ENCODE measurements at regions not wholly inside any gene's neighbourhood (a gene's known extent, or its start where the extent isn't known, plus 50 kb on each side); places are given as distances from the start of the nearest gene placed in this dataset.

DNA sequence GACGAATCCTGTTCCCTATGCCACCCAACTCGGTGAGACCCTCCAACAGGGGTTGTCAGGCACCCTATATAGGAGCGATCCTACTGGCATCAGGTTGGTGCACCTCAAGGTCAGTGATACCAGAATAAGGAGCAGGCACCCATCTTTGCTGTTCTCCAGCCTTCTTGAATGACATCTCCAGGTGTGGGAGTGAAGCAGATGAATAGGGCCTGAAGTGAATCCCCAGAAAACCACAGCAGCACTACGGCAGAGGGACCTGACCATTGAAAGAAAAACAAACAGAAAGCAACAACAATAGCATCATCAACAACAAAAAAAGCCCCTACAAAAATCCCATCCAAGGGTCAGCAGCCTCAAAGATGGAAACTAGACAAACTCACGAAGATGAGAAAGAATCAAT lies 445.2 kb upstream of the ATP2B1 start:
- H2AFZ ChIP-seq (ENCODE audit: low read depth, low read length), result no peak overlapping the region
- intact Hi-C loops (cut with micrococcal nuclease) (no loop called here), dilution Hi-C loops (cut with MboI; ENCODE audit: extremely low pct_ligation_motif_present, low sequenced_read_pairs) (no loop called here)
- TF ChIP-seq JUN (IDR thresholded peaks at IDR 0.05; ENCODE audit: borderline replicate concordance, insufficient read depth, insufficient read length, low read depth), result no peak
- no peak for TF ChIP-seq POLR2A (IDR thresholded peaks at IDR 0.05; ENCODE audit: low read depth, low read length)
- TF ChIP-seq FOS (IDR thresholded peaks at IDR 0.05; ENCODE audit: borderline replicate concordance, insufficient read depth, low read length), result no peak
- no peak for TF ChIP-seq MYC (IDR thresholded peaks at IDR 0.05; ENCODE audit: low read depth, low read length)
- no peaks in the 10 kb centered on the region for H4K20me1 ChIP-seq (replicated peaks; ENCODE audit: control insufficient read depth, extremely low read depth, insufficient read depth, low read length)
- H3K36me3 ChIP-seq (ENCODE audit: control insufficient read depth in 2 of 2, extremely low read depth in 1 of 2, insufficient read depth in 2 of 2, low read length in 2 of 2), result no peaks in the 10 kb centered on the region
- H3K9me3 ChIP-seq (replicated peaks; ENCODE audit: control insufficient read depth, insufficient read depth, low read length), result no peaks in the 10 kb centered on the region
- H3K27ac ChIP-seq (ENCODE audit: insufficient read depth, low read depth, low read length), result no peak overlapping the region
- DNase-seq (ENCODE audit: low read depth, low spot score) (no peak), FAIRE-seq (no peak)
- CTCF ChIA-PET, result interaction anchor here (1.0 kb wide), 1 partner anchor 14 kb away, joined by 3 read pairs; no protein-coding TSS in a partner anchor
- no TSS peak for BruUV-seq (replicated peaks)
- H3K9me1 ChIP-seq (replicated peaks; ENCODE audit: control insufficient read depth, extremely low read depth, insufficient read depth, low read length), result no peaks in the 10 kb centered on the region
- H3K4me3 ChIP-seq (replicated peaks in 1 of 3; ENCODE audit: insufficient read depth in 1 of 3, low read depth in 1 of 3, low read length in 3 of 3), result no peak overlapping the region
- no peaks in the 10 kb centered on the region for H3K4me1 ChIP-seq (ENCODE audit: control insufficient read depth, extremely low read depth, insufficient read depth, low read length)
- H3K27me3 ChIP-seq (ENCODE audit: control insufficient read depth in 2 of 2, insufficient read depth in 2 of 2, low read length in 2 of 2), result no peaks in the 10 kb centered on the region
- no peaks in the 10 kb centered on the region for H3K79me2 ChIP-seq (ENCODE audit: control insufficient read depth, insufficient read depth, low read length)
- POLR2A ChIA-PET, result no interaction called here
- H3K9ac ChIP-seq (replicated peaks; ENCODE audit: extremely low read depth, insufficient read depth, low read length), result no peak overlapping the region
- no peak overlapping the region for H3K4me2 ChIP-seq (ENCODE audit: insufficient read depth, low read length)

DNA sequence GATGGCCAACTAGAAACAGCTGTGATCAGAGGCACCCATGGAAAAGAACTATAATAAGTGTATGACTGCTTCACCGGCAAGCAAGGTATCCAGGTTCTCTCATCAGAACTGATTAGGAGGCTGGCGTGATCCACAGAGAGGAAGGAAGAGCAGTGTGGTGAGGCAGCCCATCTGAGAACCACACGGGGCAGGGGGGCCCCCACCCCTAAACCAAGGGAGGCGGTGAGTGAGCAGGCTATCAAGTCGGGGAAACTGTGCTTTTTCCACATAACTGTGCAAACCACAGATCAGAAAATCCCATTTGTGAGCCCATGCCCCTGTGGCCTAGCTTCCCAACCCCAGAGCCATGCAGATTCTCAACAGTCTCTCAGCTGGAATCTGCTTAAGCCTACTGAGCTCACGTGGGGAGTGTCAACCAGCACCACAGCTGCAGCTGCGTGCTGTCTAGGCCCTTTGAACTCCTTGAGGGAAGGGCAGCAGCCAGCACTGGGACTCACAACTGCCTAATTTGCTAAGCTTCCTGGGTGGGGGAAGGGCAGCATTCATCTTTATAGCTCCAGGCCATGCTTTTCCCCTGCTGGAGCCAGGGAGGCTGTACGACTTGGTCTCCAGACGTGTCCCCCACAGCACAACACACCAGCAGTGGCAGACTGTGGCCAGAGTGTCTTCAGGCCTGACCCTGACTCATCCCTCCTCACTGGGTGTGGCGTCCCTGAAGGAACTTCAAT lies 444.4 kb upstream of the ATP2B1 start:
- no peaks in the 10 kb centered on the region for H3K4me1 ChIP-seq (ENCODE audit: control insufficient read depth, extremely low read depth, insufficient read depth, low read length)
- no peak overlapping the region for H3K27ac ChIP-seq (ENCODE audit: insufficient read depth, low read depth, low read length)
- no peak overlapping the region for H2AFZ ChIP-seq (ENCODE audit: low read depth, low read length)
- H3K9me1 ChIP-seq (replicated peaks; ENCODE audit: control insufficient read depth, extremely low read depth, insufficient read depth, low read length), result no peaks in the 10 kb centered on the region
- H4K20me1 ChIP-seq (replicated peaks; ENCODE audit: control insufficient read depth, extremely low read depth, insufficient read depth, low read length), result no peaks in the 10 kb centered on the region
- CTCF ChIA-PET, result no interaction called here
- FAIRE-seq (no peak), DNase-seq (ENCODE audit: low read depth, low spot score) (no peak)
- intact Hi-C loops (cut with micrococcal nuclease) (no loop called here), dilution Hi-C loops (cut with MboI; ENCODE audit: extremely low pct_ligation_motif_present, low sequenced_read_pairs) (no loop called here)
- no peak overlapping the region for H3K9ac ChIP-seq (replicated peaks; ENCODE audit: extremely low read depth, insufficient read depth, low read length)
- H3K27me3 ChIP-seq (ENCODE audit: control insufficient read depth in 2 of 2, insufficient read depth in 2 of 2, low read length in 2 of 2), result no peaks in the 10 kb centered on the region
- POLR2A ChIA-PET, result no interaction called here
- H3K4me3 ChIP-seq (replicated peaks in 1 of 3; ENCODE audit: insufficient read depth in 1 of 3, low read depth in 1 of 3, low read length in 3 of 3), result no peak overlapping the region
- H3K36me3 ChIP-seq (ENCODE audit: control insufficient read depth in 2 of 2, extremely low read depth in 1 of 2, insufficient read depth in 2 of 2, low read length in 2 of 2), result no peaks in the 10 kb centered on the region
- no TSS peak for BruUV-seq (replicated peaks)
- no peaks in the 10 kb centered on the region for H3K79me2 ChIP-seq (ENCODE audit: control insufficient read depth, insufficient read depth, low read length)
- H3K9me3 ChIP-seq (replicated peaks; ENCODE audit: control insufficient read depth, insufficient read depth, low read length), result no peaks in the 10 kb centered on the region
- no peak overlapping the region for H3K4me2 ChIP-seq (ENCODE audit: insufficient read depth, low read length)
- TF ChIP-seq JUN (IDR thresholded peaks at IDR 0.05; ENCODE audit: borderline replicate concordance, insufficient read depth, insufficient read length, low read depth) (no peak), FOS (IDR thresholded peaks at IDR 0.05; ENCODE audit: borderline replicate concordance, insufficient read depth, low read length) (no peak), EZH2 (IDR thresholded peaks at IDR 0.05; ENCODE audit: borderline replicate concordance, low read depth, low read length, severe bottlenecking) (no peak), GATA2 (IDR thresholded peaks at IDR 0.05; ENCODE audit: insufficient read depth, insufficient read length, low read depth, low read length) (no peak)
- TF ChIP-seq, protein P1, sequence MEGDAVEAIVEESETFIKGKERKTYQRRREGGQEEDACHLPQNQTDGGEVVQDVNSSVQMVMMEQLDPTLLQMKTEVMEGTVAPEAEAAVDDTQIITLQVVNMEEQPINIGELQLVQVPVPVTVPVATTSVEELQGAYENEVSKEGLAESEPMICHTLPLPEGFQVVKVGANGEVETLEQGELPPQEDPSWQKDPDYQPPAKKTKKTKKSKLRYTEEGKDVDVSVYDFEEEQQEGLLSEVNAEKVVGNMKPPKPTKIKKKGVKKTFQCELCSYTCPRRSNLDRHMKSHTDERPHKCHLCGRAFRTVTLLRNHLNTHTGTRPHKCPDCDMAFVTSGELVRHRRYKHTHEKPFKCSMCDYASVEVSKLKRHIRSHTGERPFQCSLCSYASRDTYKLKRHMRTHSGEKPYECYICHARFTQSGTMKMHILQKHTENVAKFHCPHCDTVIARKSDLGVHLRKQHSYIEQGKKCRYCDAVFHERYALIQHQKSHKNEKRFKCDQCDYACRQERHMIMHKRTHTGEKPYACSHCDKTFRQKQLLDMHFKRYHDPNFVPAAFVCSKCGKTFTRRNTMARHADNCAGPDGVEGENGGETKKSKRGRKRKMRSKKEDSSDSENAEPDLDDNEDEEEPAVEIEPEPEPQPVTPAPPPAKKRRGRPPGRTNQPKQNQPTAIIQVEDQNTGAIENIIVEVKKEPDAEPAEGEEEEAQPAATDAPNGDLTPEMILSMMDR (IDR thresholded peaks at IDR 0.05; ENCODE audit: extremely low read depth in 1 of 2, insufficient read depth in 1 of 2, low read depth in 1 of 2, low read length in 2 of 2), result no peak
